GM12878 (cell line): ENCODE measurements at regions not wholly inside any gene's neighbourhood (a gene's known extent, or its start where the extent isn't known, plus 50 kb on each side); places are given as distances from the start of the nearest gene placed in this dataset.

Experiments used
- BCL3 ChIP-seq: IDR thresholded peaks from 2 replicates; pipeline ENCODE4 v1.6.1; 2011; ENCODE audit warnings: borderline replicate concordance, low read depth, mild to moderate bottlenecking, moderate library complexity, low read length; ENCODE audit not compliant: insufficient read depth, poor library complexity, severe bottlenecking
- CHD2 ChIP-seq: IDR thresholded peaks from 2 replicates; pipeline ENCODE4 v1.6.1; 2011; ENCODE audit warnings: low read depth, low read length, improper control_type of control experiment, borderline replicate concordance
- CTCF ChIP-seq, 3 experiments: IDR thresholded peaks in 2 of 3; conservative IDR thresholded peaks in 1 of 3; 2 replicates each; pipeline ENCODE4 v1.5.1; 2011; ENCODE audit warnings: low read depth in 3 of 3, low read length in 3 of 3, mild to moderate bottlenecking in 3 of 3, control low read depth in 2 of 3, moderate library complexity in 2 of 3, inconsistent platforms in 1 of 3, mixed read lengths in 1 of 3; ENCODE audit not compliant: control insufficient read depth in 2 of 3, insufficient read depth in 1 of 3; ENCODE audit errors: extremely low read depth in 1 of 3
- E4F1 ChIP-seq: fragments of 450-650 bp; IDR thresholded peaks from 2 replicates; pipeline ENCODE4 v1.6.1; 2018; ENCODE audit warnings: borderline replicate concordance, mild to moderate bottlenecking; ENCODE audit not compliant: partially characterized antibody
- ELK1 ChIP-seq: IDR thresholded peaks from 2 replicates; pipeline ENCODE4 v1.6.1; 2012; ENCODE audit warnings: low read depth, low read length, improper control_type of control experiment
- PAX5 ChIP-seq: IDR thresholded peaks from 2 replicates; pipeline ENCODE4 v1.6.1; 2011; ENCODE audit warnings: low read depth, low read length, borderline replicate concordance
- POLR2A ChIP-seq: IDR thresholded peaks from 2 replicates; pipeline ENCODE4 v1.6.1; 2011; ENCODE audit warnings: low read depth, mild to moderate bottlenecking, low read length
- RAD21 ChIP-seq: IDR thresholded peaks from 2 replicates; pipeline ENCODE4 v1.6.1; 2011; ENCODE audit warnings: mild to moderate bottlenecking, low read depth, low read length, moderate library complexity; ENCODE audit not compliant: insufficient read depth
- SIN3A ChIP-seq: IDR thresholded peaks from 2 replicates; pipeline ENCODE4 v1.6.1; 2012; ENCODE audit warnings: low read depth, low read length, improper control_type of control experiment
- TBL1XR1 ChIP-seq: IDR thresholded peaks from 2 replicates; pipeline ENCODE4 v1.6.1; 2012; ENCODE audit warnings: low read depth, low read length, improper control_type of control experiment
- ZBTB33 ChIP-seq: fragments of 450-650 bp; IDR thresholded peaks from 2 replicates; pipeline ENCODE4 v1.6.1; 2017; ENCODE audit warnings: mild to moderate bottlenecking
- ZNF274 ChIP-seq: IDR thresholded peaks from one replicate; pipeline ENCODE4 v1.8.0; 2011; ENCODE audit not compliant: insufficient read length, insufficient read depth

GRCh38 chr11:70738661-70739060, 340.3 kb downstream of the CTTN start:
- TF ChIP-seq PAX5, result no peak
- TF ChIP-seq TBL1XR1, result no peak
- TF ChIP-seq POLR2A, result no peak
- TF ChIP-seq CHD2, result no peak
- no peak for TF ChIP-seq CTCF (IDR thresholded peaks at IDR 0.05 in 2 of 3, conservative IDR thresholded peaks at IDR 0.05 in 1 of 3; ENCODE audit: control insufficient read depth in 2 of 3, extremely low read depth in 1 of 3, insufficient read depth in 1 of 3, low read depth in 3 of 3, low read length in 3 of 3)
- no peak for TF ChIP-seq SIN3A
- no peak for TF ChIP-seq ELK1
- TF ChIP-seq ZBTB33, result no peak
- TF ChIP-seq BCL3, result no peak
- no peak for TF ChIP-seq RAD21
- TF ChIP-seq E4F1, result no peak
- TF ChIP-seq ZNF274, result no peak
